ENCODE measurements at regions not wholly inside any gene's neighbourhood (a gene's known extent, or its start where the extent isn't known, plus 50 kb on each side); places are given as distances from the start of the nearest gene placed in this dataset.

DNA sequence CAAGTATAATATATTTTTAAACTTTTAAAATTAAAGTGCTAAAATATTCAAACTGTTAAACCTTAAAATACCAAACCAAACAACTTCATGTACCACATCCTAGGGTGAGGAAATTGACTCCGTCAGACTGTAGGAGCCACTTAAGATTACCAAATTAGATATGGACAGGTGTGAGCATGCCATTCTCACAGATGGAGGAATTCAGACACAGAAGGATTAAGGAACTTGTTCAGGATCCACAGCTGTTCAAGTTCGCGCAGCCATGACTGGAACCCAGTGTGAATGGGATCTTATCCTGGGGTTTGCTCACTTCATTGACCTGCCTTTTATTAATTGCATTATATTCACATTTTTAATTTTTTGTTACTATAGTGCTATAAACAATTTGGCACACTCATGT is 224.9 kb upstream of the PCDH7 start:
- Histone ChIP-seq H3K4me2 (replicated peaks; ENCODE audit: extremely low read depth, low read length, poor library complexity, severe bottlenecking) (no peak overlapping the region), H2AFZ (ENCODE audit: insufficient read depth, low read depth, low read length, poor library complexity, severe bottlenecking) (no peak overlapping the region), H3K27me3 (ENCODE audit: control insufficient read depth in 2 of 2, insufficient read depth in 2 of 2, low read length in 2 of 2) (no peaks in the 10 kb centered on the region), H3K9ac (ENCODE audit: insufficient read depth, low read length, poor library complexity, severe bottlenecking) (no peak overlapping the region), H3K36me3 (replicated peaks in 1 of 2; ENCODE audit: control insufficient read depth in 1 of 2, insufficient read depth in 2 of 2, low read length in 2 of 2) (no peaks in the 10 kb centered on the region), H3K27ac (ENCODE audit: low read depth in 1 of 2, low read length in 2 of 2) (no peak overlapping the region), H3K9me3 (replicated peaks in 1 of 2; ENCODE audit: control insufficient read depth in 1 of 2, insufficient read depth in 1 of 2, low read length in 2 of 2) (peaks cover 0 to 3% of the 10 kb centered on the region in 2 donors), H3K4me1 (ENCODE audit: control insufficient read depth in 1 of 2, insufficient read depth in 2 of 2, low read length in 2 of 2) (no peaks in the 10 kb centered on the region), H4K20me1 (ENCODE audit: insufficient read depth, low read length) (no peaks in the 10 kb centered on the region), H3K4me3 (replicated peaks in 1 of 3; ENCODE audit: low read depth in 2 of 3, low read length in 3 of 3) (no peak overlapping the region), H3K79me2 (ENCODE audit: insufficient read depth, low read length) (no peaks in the 10 kb centered on the region)
- Mint-ChIP-seq H3K9me3 (peaks cover 0 to 8% (median 2%) of the 10 kb centered on the region in 7 donors), H3K4me1 (no peaks in the 10 kb centered on the region), H3K27ac (no peak overlapping the region), H3K36me3 (no peaks in the 10 kb centered on the region), H3K4me3 (no peak overlapping the region), H3K27me3 (ENCODE audit: low read depth in 3 of 3) (no peaks in the 10 kb centered on the region)
- DNase-seq: no peak
- intact Hi-C loops (cut with micrococcal nuclease): no loop called here
- TF ChIP-seq, protein P1, sequence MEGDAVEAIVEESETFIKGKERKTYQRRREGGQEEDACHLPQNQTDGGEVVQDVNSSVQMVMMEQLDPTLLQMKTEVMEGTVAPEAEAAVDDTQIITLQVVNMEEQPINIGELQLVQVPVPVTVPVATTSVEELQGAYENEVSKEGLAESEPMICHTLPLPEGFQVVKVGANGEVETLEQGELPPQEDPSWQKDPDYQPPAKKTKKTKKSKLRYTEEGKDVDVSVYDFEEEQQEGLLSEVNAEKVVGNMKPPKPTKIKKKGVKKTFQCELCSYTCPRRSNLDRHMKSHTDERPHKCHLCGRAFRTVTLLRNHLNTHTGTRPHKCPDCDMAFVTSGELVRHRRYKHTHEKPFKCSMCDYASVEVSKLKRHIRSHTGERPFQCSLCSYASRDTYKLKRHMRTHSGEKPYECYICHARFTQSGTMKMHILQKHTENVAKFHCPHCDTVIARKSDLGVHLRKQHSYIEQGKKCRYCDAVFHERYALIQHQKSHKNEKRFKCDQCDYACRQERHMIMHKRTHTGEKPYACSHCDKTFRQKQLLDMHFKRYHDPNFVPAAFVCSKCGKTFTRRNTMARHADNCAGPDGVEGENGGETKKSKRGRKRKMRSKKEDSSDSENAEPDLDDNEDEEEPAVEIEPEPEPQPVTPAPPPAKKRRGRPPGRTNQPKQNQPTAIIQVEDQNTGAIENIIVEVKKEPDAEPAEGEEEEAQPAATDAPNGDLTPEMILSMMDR (IDR thresholded peaks at IDR 0.05): no peak
- no CpG with 5 or more reads among the region's 3 CpGs for WGBS (ENCODE audit: insufficient coverage)

DNA sequence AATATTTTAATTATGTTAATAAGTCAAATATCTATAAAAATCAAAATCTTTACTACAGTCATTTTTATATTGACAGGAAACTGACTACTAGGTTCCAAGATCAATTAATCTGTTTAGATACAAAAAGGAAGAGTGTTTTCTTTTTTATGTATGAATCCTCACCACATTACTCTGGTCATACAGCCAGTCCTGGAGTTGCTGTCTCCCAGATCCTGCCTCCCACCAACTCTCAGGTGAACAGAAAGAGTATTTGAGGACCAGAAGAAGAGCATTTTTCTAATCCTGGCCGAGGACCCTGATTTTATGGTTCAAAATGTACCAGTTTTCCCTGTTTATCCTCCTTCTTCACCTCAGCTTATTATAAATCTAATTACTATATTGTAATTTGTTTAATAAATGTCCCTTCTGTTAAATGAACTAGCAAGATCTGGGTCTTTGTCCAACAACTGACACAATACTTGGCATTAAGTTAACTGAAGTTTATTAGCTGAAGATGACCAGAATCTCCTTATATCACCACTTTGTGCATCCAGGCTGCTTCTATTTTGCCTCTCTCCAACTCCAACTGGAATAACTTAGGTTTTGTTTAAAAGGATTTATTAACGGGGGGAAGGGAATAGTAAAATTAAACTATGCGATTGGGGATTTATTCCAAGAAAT is 224.4 kb upstream of the PCDH7 start:
- Histone ChIP-seq H3K9ac (ENCODE audit: insufficient read depth, low read length, poor library complexity, severe bottlenecking) (no peak overlapping the region), H3K4me3 (replicated peaks in 1 of 3; ENCODE audit: low read depth in 2 of 3, low read length in 3 of 3) (no peak overlapping the region), H3K4me1 (ENCODE audit: control insufficient read depth in 1 of 2, insufficient read depth in 2 of 2, low read length in 2 of 2) (no peaks in the 10 kb centered on the region), H4K20me1 (ENCODE audit: insufficient read depth, low read length) (no peaks in the 10 kb centered on the region), H3K9me3 (replicated peaks in 1 of 2; ENCODE audit: control insufficient read depth in 1 of 2, insufficient read depth in 1 of 2, low read length in 2 of 2) (peaks cover 0 to 3% of the 10 kb centered on the region in 2 donors), H3K27me3 (ENCODE audit: control insufficient read depth in 2 of 2, insufficient read depth in 2 of 2, low read length in 2 of 2) (no peaks in the 10 kb centered on the region), H3K79me2 (ENCODE audit: insufficient read depth, low read length) (no peaks in the 10 kb centered on the region), H3K27ac (ENCODE audit: low read depth in 1 of 2, low read length in 2 of 2) (no peak overlapping the region), H2AFZ (ENCODE audit: insufficient read depth, low read depth, low read length, poor library complexity, severe bottlenecking) (no peak overlapping the region), H3K4me2 (replicated peaks; ENCODE audit: extremely low read depth, low read length, poor library complexity, severe bottlenecking) (no peak overlapping the region), H3K36me3 (replicated peaks in 1 of 2; ENCODE audit: control insufficient read depth in 1 of 2, insufficient read depth in 2 of 2, low read length in 2 of 2) (no peaks in the 10 kb centered on the region)
- WGBS (ENCODE audit: insufficient coverage): no CpG with 5 or more reads among the region's 3 CpGs
- H3K27ac Mint-ChIP-seq: no peak overlapping the region
- no peak for DNase-seq
- H3K9me3 Mint-ChIP-seq: peaks cover 0 to 8% (median 1%) of the 10 kb centered on the region in 7 donors
- no peaks in the 10 kb centered on the region for H3K36me3 Mint-ChIP-seq
- TF ChIP-seq, protein P1 (IDR thresholded peaks at IDR 0.05): no peak
- intact Hi-C loops (cut with micrococcal nuclease): no loop called here
- no peaks in the 10 kb centered on the region for H3K4me1 Mint-ChIP-seq
- no peak overlapping the region for H3K4me3 Mint-ChIP-seq
- no peaks in the 10 kb centered on the region for H3K27me3 Mint-ChIP-seq (ENCODE audit: low read depth in 3 of 3)

Data from CD14-positive monocyte (primary cell).